GM21526 (cell line): ENCODE measurements at regions not wholly inside any gene's neighbourhood (a gene's known extent, or its start where the extent isn't known, plus 50 kb on each side); places are given as distances from the start of the nearest gene placed in this dataset.

Source experiments
- ATAC-seq: cut with Tn5 transposase; IDR thresholded peaks from one replicate; pipeline ENCODE4 v1.9.1; 2021; ENCODE audit warnings: moderate library complexity; ENCODE audit not compliant: unreplicated experiment, low FRiP score

- ATAC-seq = no peak
These were observed 76.7 kb downstream of the TRIM29 start for GRCh38 chr11:120061036-120061760.

DNA sequence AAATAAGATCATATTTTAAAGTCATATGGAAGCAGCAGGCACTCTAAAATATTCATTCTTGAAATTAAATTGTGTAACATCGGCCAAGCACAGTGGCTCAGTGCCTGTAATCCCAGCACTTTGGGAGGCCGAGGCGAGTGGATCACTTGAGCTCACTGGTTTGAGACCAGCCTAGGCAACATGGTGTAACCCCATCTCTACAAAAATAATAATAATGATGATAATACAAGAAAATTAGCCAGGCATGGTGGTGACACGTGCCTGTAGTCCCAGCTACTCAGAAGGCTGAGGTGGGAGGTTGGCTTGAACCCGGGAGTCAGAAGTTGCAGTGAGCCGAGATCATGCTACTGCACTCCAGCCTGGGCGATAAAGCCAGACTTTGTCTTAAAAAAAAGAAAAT, 77.4 kb downstream of the TRIM29 start:
- no peak for ATAC-seq

- ATAC-seq = no peak
These were observed 79.0 kb downstream of the TRIM29 start for GRCh38 chr11:120058931-120059330.

DNA sequence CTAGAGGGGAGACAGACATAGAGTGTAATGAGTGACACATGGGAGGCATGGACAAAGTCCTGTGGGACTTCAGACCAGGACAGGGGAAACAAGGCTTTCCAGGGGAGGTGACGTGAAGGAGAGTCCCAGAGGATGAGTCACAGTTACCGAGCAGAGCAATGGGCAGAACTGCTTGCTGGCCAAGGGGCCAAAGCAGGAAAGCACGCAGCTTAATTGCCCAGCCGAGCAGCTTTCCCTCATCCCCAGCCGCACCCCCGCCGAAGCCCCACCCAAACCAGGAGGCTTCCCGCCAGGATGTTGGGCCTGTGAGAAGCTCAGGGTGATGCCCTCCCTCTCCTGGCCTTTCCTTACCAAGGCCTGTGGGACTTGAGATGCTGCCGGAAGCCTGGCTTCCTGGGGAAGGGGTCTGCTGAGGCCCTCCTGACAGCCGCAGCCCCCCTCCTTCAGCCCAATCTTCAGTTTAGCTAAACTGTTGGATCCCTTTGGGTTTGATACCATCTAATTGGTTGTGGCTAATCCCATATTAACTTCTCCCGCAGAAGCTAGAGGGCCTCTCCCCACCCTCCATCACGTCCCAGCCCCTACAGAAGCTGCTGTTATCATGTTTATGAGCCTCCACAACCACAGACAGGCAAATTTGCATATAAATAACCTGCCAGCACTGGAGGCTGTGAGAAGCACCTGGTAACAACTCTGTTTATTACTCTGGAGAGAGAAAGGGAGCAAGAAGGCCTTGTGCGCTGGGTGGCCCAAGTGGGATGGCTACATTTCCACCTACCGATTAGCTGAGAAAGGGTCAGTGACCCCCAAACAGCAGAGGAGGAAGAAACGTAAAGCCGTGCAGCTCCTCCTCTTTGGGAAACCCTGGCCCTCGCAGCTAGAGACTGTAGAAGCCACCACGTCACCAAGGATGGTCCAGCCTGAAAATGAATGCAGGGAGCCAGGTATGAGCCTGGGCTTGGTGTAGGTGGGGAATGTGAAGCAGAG, 80.0 kb downstream of the TRIM29 start:
- no peak for ATAC-seq

DNA sequence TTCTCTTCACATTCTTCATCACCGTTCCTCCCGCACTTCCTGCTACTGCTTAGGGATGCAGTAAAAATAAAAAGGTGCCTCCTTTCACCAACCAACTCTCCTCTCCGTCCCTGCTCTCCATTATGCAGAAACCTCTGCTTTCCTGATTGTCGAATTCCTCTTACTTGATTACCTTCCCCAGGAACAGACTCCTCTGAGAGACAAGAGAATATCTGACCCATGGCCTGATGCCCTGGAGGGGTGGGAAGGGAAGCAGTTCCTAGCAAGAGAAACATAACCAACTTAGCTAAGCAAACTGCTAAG, 80.9 kb downstream of the TRIM29 start:
- ATAC-seq = no peak

DNA sequence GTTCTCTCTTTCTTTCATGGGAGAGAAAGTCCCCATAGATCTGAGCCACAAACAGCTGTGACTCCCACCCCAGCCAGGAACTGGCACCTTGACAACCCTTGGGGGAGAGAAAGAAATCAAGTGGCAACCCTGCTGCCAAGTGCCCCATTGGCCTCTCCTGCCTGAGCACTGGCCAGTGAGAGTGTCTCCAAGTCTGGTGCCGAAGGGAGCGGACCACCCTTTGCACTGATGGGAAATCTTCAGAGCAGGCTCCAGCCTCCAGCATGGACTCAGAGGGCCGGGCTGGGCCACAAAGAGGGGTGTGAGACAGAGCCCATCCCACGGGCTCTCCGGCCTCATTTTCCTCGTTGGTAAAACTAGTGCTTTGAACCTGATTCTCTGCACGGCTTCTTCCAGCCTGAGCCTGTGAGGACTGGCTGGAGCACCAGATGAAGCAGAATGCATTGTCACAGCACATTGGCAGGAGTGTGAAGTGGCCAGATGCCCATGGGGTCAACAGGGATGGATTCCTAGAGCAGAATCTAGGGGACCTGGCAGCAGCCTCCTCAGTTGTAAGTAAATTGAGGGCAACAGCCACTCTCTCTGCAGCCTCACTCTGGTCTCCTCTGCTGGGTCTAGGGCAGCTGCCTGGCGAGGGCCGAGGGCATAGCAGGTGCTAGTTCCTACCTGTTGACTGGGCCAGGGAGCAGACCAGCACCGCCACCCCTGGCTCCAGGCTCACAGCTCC, 81.4 kb downstream of the TRIM29 start:
- ATAC-seq = no peak

DNA sequence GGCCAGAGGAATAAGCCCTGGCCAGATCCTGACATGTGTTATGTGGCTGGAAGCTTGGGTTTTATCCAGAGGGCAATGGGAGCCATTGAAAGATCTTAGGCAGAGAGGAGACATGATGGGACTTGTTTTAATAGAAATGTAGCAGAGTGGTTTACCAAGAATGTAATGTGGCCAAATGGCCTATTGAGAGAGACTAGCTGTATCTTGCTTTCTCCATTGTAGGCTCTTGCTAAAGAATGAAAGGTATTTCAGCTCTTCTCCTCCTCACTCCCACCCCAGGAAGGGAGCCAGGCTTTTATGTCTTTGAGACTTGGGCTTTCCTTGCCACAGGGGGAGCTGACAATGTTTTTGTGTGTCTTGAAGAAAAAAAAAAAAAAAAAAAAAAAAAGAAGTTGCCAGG, 82.3 kb downstream of the TRIM29 start:
- no peak for ATAC-seq

DNA sequence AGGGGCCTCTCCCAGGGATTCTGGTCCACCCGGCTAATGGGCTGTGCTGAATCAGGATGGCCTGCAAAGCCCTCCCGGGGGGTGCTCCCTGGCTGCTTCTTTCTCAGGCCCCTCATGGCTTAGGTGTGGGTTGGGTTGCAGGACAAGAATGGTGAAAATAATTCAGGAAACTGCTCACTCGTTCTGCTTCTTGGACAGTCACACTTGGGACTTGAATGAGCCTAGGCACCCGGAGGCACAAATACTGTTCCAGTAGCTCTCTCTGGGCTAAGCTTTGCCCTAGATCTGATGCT, 83.2 kb downstream of the TRIM29 start:
- ATAC-seq = no peak

DNA sequence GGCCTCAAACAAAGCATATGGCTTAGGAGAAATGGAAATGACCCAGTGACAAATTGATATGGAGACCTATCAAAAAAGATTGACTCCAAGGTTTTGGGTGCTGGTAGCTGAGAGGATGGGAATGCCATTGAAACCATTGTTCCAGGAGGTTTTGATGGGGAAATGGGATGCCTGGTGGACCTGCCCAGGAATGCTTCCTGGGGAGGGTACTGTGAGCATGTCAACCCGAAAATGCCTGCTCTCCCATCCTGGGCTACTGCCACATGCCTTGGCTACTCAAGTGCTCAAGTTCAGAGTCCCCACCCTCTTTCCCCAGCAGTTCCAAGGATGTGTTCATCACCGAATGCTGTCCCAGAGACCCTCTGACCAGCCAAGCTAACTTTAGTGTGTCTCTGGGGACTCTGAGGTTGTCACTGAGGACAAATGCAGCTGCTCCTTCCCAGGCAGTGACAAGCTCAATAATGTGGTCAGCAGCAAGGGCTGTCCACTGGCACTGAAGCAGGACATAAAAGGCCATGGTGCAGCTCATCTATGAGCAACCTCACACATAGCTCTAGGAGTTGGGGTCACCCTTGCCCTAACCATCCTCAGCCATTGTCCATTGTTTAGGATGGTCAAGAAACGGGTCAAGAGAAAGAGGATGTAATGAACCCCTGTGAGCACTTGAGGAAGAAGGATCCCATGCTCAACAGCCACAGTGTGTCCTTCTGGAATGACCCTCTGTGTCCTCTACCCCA, 83.7 kb downstream of the TRIM29 start:
- ATAC-seq = no peak

GRCh38 chr11:120052196-120052775, 85.6 kb downstream of the TRIM29 start:
- no peak for ATAC-seq

DNA sequence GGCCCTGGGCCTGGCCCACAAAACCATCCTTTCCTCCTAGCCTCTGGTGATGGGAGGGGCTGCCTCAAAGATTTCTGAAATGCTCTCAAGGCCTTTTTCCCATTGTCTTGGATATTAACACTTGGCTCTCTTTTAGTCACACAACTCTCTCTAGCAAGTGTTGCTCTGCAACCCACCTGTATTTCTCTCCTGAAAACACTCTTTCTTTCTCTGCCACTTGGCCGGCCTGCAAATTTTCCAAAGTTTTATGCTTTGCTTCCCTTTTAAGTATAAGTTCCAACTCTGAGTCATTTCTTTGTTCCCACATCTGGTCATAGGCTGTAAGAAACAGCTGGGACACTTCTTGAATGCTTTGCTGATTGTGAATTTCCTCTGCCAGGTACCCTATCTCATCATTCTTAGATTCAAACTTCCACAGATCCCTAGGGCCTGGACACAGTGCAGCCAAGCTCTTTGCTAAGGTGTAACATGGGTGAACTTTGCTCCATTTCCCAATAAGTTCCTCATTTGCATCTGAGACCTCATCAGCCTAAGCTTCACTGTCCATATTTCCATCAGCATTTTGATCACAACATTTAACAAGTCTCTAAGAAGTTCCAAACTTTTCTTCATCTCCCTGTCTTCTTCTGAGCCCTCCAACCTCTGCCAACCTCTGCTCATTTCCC, 93.8 kb downstream of the TRIM29 start:
- no peak for ATAC-seq

DNA sequence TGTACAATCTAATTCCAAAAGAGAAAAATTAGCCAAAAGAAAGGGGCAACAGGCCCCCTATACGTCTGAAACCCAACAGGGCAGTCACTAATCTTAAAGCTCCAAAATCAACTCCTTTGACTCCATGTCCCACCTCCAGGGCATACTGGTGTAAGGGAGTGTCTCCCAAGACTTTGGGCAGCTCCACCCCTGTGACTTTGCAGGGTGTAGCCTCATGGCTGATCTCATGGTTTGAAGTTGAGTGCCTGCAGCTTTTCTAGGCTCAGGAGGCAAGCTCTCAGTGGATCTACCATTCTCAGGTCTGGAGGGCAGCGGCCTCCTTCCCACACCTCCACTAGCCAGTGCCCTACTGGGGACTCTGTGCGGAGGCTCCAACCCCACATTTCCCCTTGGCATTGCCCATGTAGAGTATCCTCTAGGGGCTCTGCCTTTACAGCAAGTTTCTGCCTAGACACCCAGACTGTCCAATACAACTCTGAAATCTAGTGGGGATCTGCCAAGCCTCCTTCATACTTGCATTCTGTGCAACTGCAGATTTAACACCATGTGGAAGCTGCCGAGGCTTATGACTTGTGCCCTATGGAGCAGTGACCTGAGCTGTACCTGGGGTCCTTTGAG, 94.5 kb downstream of the TRIM29 start:
- ATAC-seq = no peak

DNA sequence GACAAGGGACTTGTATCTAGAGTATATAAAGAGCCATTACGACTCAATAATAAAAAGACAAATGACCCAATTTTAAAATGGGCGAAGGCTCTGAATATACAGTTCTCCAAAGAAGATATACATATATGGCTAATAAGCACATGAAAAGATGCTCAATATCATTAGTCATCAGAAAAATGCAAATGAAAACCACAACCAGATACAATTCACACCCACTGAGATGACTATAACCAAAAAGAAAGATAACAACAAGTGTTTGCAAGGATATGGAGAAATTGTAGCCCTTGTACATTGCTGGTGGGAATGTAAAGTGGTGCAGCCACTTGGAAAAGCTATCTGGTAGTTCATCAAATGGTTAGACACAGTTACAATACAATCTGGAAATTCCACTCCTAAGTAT, 96.3 kb downstream of the TRIM29 start:
- ATAC-seq = no peak

DNA sequence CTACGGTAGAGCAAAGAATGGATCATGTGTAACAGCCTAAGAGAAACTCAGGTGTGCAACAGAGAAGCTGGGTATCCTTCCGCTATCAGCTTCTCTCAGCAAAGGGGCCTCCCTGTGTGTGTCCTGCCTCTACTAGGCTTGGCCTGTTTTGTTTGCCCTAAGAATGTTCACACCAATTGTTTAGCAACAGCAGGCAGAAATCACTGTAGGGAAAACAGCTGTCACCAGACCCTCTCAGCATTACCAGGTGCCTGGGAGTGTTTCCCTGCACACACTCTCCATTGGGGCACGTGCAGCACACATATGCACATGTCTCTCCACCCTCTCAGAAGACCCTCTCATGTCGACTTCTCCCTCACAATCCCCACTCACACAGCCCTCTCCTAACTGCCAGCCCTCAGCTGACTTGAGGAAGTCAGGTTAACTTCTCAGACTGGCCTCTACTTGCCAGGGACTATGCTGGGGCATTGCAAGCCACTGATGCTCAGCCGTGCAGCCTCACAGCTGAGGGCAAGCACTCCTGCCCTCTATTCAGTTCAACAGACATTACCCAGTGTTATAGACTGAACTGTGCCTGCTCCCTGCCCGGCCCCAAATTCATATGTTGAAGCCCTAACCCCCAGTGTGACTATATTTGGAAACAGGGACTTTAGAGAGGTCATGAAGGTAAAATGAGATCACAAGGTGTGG, 97.6 kb downstream of the TRIM29 start:
- ATAC-seq = no peak

DNA sequence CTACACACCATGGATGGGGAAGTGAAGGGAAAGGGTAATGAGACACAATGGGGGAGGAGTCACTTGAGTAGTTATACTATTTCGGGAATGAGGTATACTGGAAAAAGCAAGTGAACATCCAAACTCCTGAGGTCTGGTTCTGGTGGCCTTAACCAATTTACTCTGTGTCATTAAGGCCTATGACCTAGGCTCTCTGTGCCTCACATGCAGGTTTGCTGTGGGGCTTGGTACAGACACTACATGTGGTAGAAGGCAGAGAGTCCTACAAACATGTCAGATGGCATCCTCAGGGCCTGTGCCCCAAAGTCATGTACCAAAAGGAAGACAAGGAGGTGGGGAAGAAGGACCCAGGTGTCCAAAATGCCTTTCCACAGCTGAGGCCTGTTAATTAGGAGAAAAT, 98.9 kb downstream of the TRIM29 start:
- no peak for ATAC-seq

DNA sequence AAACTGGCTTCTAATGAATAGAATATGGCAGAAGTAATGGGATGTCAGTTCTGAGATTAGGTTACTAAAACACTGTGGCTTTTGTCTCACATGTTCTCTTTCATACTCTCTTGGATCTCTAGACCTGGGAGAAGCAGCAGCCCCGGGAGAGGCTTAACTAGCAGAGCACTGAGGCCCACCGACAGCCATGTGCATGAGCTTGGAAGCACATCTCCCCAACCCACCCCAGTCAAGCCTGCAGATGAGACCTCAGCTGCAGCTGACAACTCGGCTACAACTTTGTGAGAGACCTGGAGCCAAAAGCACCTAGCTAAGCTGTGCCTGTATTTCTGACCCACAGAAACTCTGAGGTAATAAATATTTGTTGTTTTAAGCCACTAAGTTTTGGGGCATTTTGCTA, 100.8 kb downstream of the TRIM29 start:
- ATAC-seq = no peak

DNA sequence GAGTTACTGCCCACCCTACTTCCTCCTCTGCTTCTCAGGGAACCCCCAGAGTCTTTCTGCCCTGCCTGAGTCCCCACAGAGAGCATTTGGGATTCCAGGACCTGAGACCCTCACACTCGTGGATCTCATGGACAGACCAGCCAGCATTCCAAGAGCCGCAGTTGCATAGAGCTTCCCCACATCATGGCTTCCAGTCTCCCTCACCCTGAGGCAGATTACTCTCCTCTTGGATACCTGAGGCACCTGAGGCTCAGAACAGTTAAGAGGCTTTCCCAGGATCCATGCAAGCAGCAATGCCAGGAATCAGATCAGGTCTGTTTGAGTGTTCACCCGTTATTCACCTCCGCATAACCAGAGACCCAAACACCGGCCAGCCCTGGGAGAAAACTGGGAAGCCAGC, 102.2 kb downstream of the TRIM29 start:
- no peak for ATAC-seq

DNA sequence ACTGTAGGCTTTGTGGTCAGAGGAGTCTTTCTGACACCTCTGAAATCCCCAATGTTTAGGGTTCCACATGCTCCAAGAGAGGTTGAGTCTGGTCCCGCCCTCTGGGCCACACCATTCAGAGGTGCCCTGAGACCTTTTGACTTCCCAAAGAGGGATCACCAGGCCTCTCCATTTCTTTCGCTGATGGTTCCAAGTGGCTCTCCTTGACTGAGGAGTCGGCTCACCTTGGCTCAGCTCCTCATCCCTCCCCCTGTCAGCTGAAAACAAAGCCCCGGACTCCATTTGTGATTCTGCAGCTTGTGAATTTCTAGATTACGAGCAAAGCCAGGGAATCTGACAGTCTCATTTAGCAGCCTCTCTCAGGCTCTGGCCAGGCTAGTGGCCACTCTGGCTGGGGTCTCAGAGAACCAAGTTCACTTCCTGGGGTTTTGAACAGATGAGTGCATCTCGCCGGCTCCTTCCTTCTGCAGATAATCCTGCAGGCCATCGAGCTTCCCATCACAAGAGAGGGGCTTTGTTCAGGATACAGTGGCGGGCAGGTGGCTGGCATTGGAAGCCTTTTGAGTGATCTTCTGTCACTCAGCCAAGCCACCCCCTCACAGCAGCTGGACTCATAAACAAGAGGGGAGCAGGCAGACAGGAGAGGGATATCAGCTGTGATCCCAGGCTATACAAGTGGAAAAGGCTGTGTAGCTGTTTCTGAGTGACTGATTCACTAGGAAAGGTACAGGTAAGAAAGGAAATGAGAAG, 102.9 kb downstream of the TRIM29 start:
- ATAC-seq = no peak
